Brain microvascular endothelial cell (primary cell): ENCODE measurements at regions not wholly inside any gene's neighbourhood (a gene's known extent, or its start where the extent isn't known, plus 50 kb on each side); places are given as distances from the start of the nearest gene placed in this dataset.

Experiments used
- DNase-seq: peaks from one replicate; pipeline ENCODE4 v3.0.0-alpha.2; 2020
- H3K27ac ChIP-seq: fragments of 250-450 bp; sonication (Bioruptor Pico); 2 replicates; pipeline ENCODE4 v1.5.1; 2020; ENCODE audit warnings: mild to moderate bottlenecking, moderate library complexity
- H3K27me3 ChIP-seq: fragments of 250-450 bp; sonication (Bioruptor Pico); replicated peaks from 2 replicates; pipeline ENCODE4 v1.5.1; 2020; ENCODE audit warnings: mild to moderate bottlenecking
- H3K36me3 ChIP-seq: fragments of 250-450 bp; sonication (Bioruptor Pico); replicated peaks from 2 replicates; pipeline ENCODE4 v1.5.1; 2020; ENCODE audit warnings: mild to moderate bottlenecking
- H3K4me3 ChIP-seq: 2 replicates; pipeline ENCODE4 v1.5.1; 2011; ENCODE audit warnings: low read depth, mild to moderate bottlenecking, control low read depth, low read length, moderate library complexity
- CTCF ChIP-seq: IDR thresholded peaks from 2 replicates; pipeline ENCODE4 v1.5.1; 2011; ENCODE audit warnings: low read depth, mild to moderate bottlenecking, moderate library complexity, low read length, control low read depth, inconsistent platforms; ENCODE audit errors: missing control alignments
- in situ Hi-C: cut with HindIII; loops from 2 replicates; pipeline ENCODE4 v1.10.0; 2017; ENCODE audit warnings: low sequenced_read_pairs, low pct_ligation_motif_present

- DNase-seq: no peak
- Histone ChIP-seq H3K36me3 (no peaks in the 10 kb centered on the region), H3K27me3 (no peaks in the 10 kb centered on the region), H3K4me3 (no peak overlapping the region), H3K27ac (no peak overlapping the region)
- TF ChIP-seq CTCF: no peak
- in situ Hi-C loops: no loop called here
Measured at GRCh38 chr2:175468431-175469098, 287.1 kb upstream of the ATP5MC3 start.

GRCh38 chr2:175465101-175465500, 283.6 kb upstream of the ATP5MC3 start:
- in situ Hi-C loops: no loop called here
- no peak for DNase-seq
- no peak for TF ChIP-seq CTCF
- no peak overlapping the region for H3K4me3 ChIP-seq
- H3K27me3 ChIP-seq: no peaks in the 10 kb centered on the region
- H3K27ac ChIP-seq: no peak overlapping the region
- H3K36me3 ChIP-seq: no peaks in the 10 kb centered on the region

GRCh38 chr2:175464311-175464670, 282.8 kb upstream of the ATP5MC3 start:
- no peak for DNase-seq
- in situ Hi-C loops: no loop called here
- H3K27me3 ChIP-seq: no peaks in the 10 kb centered on the region

GRCh38 chr2:175463589-175464310, 282.2 kb upstream of the ATP5MC3 start:
- no peak overlapping the region for H3K4me3 ChIP-seq
- in situ Hi-C loops: no loop called here
- no peak for DNase-seq
- H3K27ac ChIP-seq: no peak overlapping the region
- H3K36me3 ChIP-seq: no peaks in the 10 kb centered on the region
- TF ChIP-seq CTCF: no peak
- no peaks in the 10 kb centered on the region for H3K27me3 ChIP-seq

More at GRCh38 chr2:175464311-175464670, 282.8 kb upstream of the ATP5MC3 start:
- Histone ChIP-seq H3K4me3 (no peak overlapping the region), H3K36me3 (no peaks in the 10 kb centered on the region), H3K27ac (no peak overlapping the region)
- TF ChIP-seq CTCF: no peak

- H3K27ac ChIP-seq: no peak overlapping the region
- H3K27me3 ChIP-seq: no peaks in the 10 kb centered on the region
- in situ Hi-C loops: no loop called here
- no peaks in the 10 kb centered on the region for H3K36me3 ChIP-seq
- no peak for DNase-seq
- no peak for TF ChIP-seq CTCF
- H3K4me3 ChIP-seq: no peak overlapping the region
Measured at GRCh38 chr2:175463169-175463568, 281.7 kb upstream of the ATP5MC3 start.
